WTC11 (cell line): ENCODE measurements at regions not wholly inside any gene's neighbourhood (a gene's known extent, or its start where the extent isn't known, plus 50 kb on each side); places are given as distances from the start of the nearest gene placed in this dataset.

ENCODE experiments used
- ATF1 ChIP-seq: sonication (generic); formaldehyde crosslinking; IDR thresholded peaks from 2 replicates; pipeline ENCODE4 v1.8.1; 2023; ENCODE audit warnings: mild to moderate bottlenecking, moderate library complexity, missing genetic modification reagents
- CBFB ChIP-seq: sonication (generic); formaldehyde crosslinking; IDR thresholded peaks from 2 replicates; pipeline ENCODE4 v1.8.1; 2022; ENCODE audit warnings: mild to moderate bottlenecking, low read depth, missing genetic modification reagents
- CREB1 ChIP-seq: sonication (generic); formaldehyde crosslinking; IDR thresholded peaks from 2 replicates; pipeline ENCODE4 v1.8.0; 2023; ENCODE audit warnings: mild to moderate bottlenecking, missing genetic modification reagents
- IRF1 ChIP-seq: sonication (generic); formaldehyde crosslinking; IDR thresholded peaks from 2 replicates; pipeline ENCODE4 v1.8.0; 2023; ENCODE audit warnings: missing genetic modification reagents
- MXD4 ChIP-seq: fragments of 250-450 bp; sonication (Bioruptor Pico); IDR thresholded peaks from 2 replicates; pipeline ENCODE4 v1.8.0; 2021; ENCODE audit warnings: mild to moderate bottlenecking, moderate library complexity, borderline replicate concordance
- NFYB ChIP-seq: sonication (generic); formaldehyde crosslinking; conservative IDR thresholded peaks from 2 replicates; pipeline ENCODE4 v1.8.0; 2022; ENCODE audit warnings: low read depth, missing genetic modification reagents
- SMAD3 ChIP-seq: sonication (generic); formaldehyde crosslinking; IDR thresholded peaks from 2 replicates; pipeline ENCODE4 v1.8.0; 2022; ENCODE audit warnings: missing genetic modification reagents, mild to moderate bottlenecking, borderline replicate concordance
- SP1 ChIP-seq: sonication (generic); formaldehyde crosslinking; conservative IDR thresholded peaks from 2 replicates; pipeline ENCODE4 v1.8.1; 2022; ENCODE audit warnings: missing genetic modification reagents
- TF ChIP-seq, protein P1 (sequence below): fragments of 200-600 bp; IDR thresholded peaks from 2 replicates; pipeline ENCODE4 v1.8.0; 2022; ENCODE audit warnings: antibody characterized with exemption

GRCh38 chr1:217018648-217019047 lies 295.4 kb upstream of the ESRRG start:
- TF ChIP-seq CREB1 (CRISPR knock-in tag) (no peak), SP1 (CRISPR knock-in tag) (no peak), ATF1 (CRISPR knock-in tag) (no peak), CBFB (CRISPR knock-in tag) (no peak), SMAD3 (CRISPR knock-in tag) (no peak), IRF1 (CRISPR knock-in tag) (no peak), NFYB (CRISPR knock-in tag) (no peak), MXD4 (CRISPR knock-in tag) (no peak)
- TF ChIP-seq, protein P1, sequence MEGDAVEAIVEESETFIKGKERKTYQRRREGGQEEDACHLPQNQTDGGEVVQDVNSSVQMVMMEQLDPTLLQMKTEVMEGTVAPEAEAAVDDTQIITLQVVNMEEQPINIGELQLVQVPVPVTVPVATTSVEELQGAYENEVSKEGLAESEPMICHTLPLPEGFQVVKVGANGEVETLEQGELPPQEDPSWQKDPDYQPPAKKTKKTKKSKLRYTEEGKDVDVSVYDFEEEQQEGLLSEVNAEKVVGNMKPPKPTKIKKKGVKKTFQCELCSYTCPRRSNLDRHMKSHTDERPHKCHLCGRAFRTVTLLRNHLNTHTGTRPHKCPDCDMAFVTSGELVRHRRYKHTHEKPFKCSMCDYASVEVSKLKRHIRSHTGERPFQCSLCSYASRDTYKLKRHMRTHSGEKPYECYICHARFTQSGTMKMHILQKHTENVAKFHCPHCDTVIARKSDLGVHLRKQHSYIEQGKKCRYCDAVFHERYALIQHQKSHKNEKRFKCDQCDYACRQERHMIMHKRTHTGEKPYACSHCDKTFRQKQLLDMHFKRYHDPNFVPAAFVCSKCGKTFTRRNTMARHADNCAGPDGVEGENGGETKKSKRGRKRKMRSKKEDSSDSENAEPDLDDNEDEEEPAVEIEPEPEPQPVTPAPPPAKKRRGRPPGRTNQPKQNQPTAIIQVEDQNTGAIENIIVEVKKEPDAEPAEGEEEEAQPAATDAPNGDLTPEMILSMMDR, result no peak
